ENCODE measurements at regions not wholly inside any gene's neighbourhood (a gene's known extent, or its start where the extent isn't known, plus 50 kb on each side); places are given as distances from the start of the nearest gene placed in this dataset.

GRCh38 chr22:19615867-19616581, 91.8 kb upstream of the CLDN5 start:
- no peak for DNase-seq (ENCODE audit: extremely low read depth in 1 of 11, low read depth in 9 of 11, low spot score in 4 of 11)

GRCh38 chr22:19619144-19620009, 94.9 kb upstream of the SEPTIN5 start:
- no peak for DNase-seq (ENCODE audit: extremely low read depth in 1 of 11, low read depth in 9 of 11, low spot score in 4 of 11)

- peak in 6 of 11 donors; percentile 33 to 53 (median 48) for DNase-seq (ENCODE audit: extremely low read depth in 1 of 11, low read depth in 9 of 11, low spot score in 4 of 11)
Measured at GRCh38 chr22:19620742-19621371, 93.4 kb upstream of the SEPTIN5 start.

- no peak for DNase-seq (ENCODE audit: extremely low read depth in 1 of 11, low read depth in 9 of 11, low spot score in 4 of 11)
Measured at GRCh38 chr22:19621373-19622060, 92.8 kb upstream of the SEPTIN5 start.

GRCh38 chr22:19622061-19622441, 92.3 kb upstream of the SEPTIN5 start:
- no peak for DNase-seq (ENCODE audit: extremely low read depth in 1 of 11, low read depth in 9 of 11, low spot score in 4 of 11)

GRCh38 chr22:19625331-19626041, 88.8 kb upstream of the SEPTIN5 start:
- DNase-seq (ENCODE audit: extremely low read depth in 1 of 11, low read depth in 9 of 11, low spot score in 4 of 11) = no peak

GRCh38 chr22:19626042-19626587, 88.2 kb upstream of the SEPTIN5 start:
- no peak for DNase-seq (ENCODE audit: extremely low read depth in 1 of 11, low read depth in 9 of 11, low spot score in 4 of 11)

GRCh38 chr22:19626666-19627065, 87.6 kb upstream of the SEPTIN5 start:
- no peak for DNase-seq (ENCODE audit: extremely low read depth in 1 of 11, low read depth in 9 of 11, low spot score in 4 of 11)

GRCh38 chr22:19628038-19628776, 86.1 kb upstream of the SEPTIN5 start:
- no peak for DNase-seq (ENCODE audit: extremely low read depth in 1 of 11, low read depth in 9 of 11, low spot score in 4 of 11)

- DNase-seq (ENCODE audit: extremely low read depth in 1 of 11, low read depth in 9 of 11, low spot score in 4 of 11) = no peak
Measured at GRCh38 chr22:19629331-19629719, 85.0 kb upstream of the SEPTIN5 start.

- DNase-seq (ENCODE audit: extremely low read depth in 1 of 11, low read depth in 9 of 11, low spot score in 4 of 11) = peak in 10 of 11 donors; percentile 47 to 82 (median 76)
Measured at GRCh38 chr22:19629720-19630419, 84.4 kb upstream of the SEPTIN5 start.

GRCh38 chr22:19630614-19631013, 83.7 kb upstream of the SEPTIN5 start:
- DNase-seq (ENCODE audit: extremely low read depth in 1 of 11, low read depth in 9 of 11, low spot score in 4 of 11) = no peak

- no peak for DNase-seq (ENCODE audit: extremely low read depth in 1 of 11, low read depth in 9 of 11, low spot score in 4 of 11)
Measured at GRCh38 chr22:19631899-19632667, 82.2 kb upstream of the SEPTIN5 start.

GRCh38 chr22:19632668-19633148, 81.6 kb upstream of the SEPTIN5 start:
- DNase-seq (ENCODE audit: extremely low read depth in 1 of 11, low read depth in 9 of 11, low spot score in 4 of 11) = no peak

GRCh38 chr22:19634226-19634975, 79.9 kb upstream of the SEPTIN5 start:
- DNase-seq (ENCODE audit: extremely low read depth in 1 of 11, low read depth in 9 of 11, low spot score in 4 of 11) = no peak

GRCh38 chr22:19635644-19636043, 78.7 kb upstream of the SEPTIN5 start:
- no peak for DNase-seq (ENCODE audit: extremely low read depth in 1 of 11, low read depth in 9 of 11, low spot score in 4 of 11)
